ENCODE measurements at regions not wholly inside any gene's neighbourhood (a gene's known extent, or its start where the extent isn't known, plus 50 kb on each side); places are given as distances from the start of the nearest gene placed in this dataset.

DNA sequence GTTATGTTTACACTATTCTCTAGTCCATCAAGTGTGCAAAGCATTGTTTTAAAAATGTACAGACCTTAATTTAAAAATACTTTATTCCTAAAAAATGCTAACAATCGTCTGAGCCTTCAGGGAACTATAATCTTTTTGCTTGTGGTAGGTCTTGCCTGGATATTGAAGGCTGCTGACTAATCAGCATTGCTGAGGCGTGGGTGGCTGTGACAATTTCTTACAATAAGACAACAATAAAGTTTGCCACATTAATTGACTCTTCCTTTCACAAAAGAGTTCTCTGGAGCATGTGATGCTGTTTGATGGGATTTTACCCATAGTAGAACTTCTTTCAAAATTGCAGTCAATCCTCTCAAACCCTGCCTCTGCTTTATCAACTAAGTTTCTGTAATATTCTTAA, 384.0 kb upstream of the TGFBR2 start:
- TF ChIP-seq CTCF (conservative IDR thresholded peaks at IDR 0.05) (no peak), ZFX (IDR thresholded peaks at IDR 0.05) (no peak)
